Adrenal gland (tissue), 9 donors: ENCODE measurements at regions not wholly inside any gene's neighbourhood (a gene's known extent, or its start where the extent isn't known, plus 50 kb on each side); places are given as distances from the start of the nearest gene placed in this dataset.

Experiments
- DNase-seq, 7 donors: peaks; one replicate each; pipeline ENCODE4 v3.0.0-alpha.2; 2019 to 2020
- H3K27ac ChIP-seq, 5 donors: fragments of 200-600 bp; sonication (generic) in 4 of 5; 1 replicate in 3 of 5; 2 replicates in 2 of 5; pipeline versions ENCODE4 v1.5.1 to v1.8.0; 2016 to 2020; ENCODE audit warnings: mild to moderate bottlenecking in 1 of 5
- H3K27me3 ChIP-seq: fragments of 200-600 bp; 2 replicates; pipeline ENCODE4 v1.8.0; 2021
- H3K36me3 ChIP-seq, 2 donors: fragments of 200-600 bp; replicated peaks in 1 of 2; 1 replicate in 1 of 2; 2 replicates in 1 of 2; pipeline versions ENCODE4 v1.5.1 to v1.8.0; 2018 to 2022
- H3K4me1 ChIP-seq, 2 donors: fragments of 200-600 bp; replicated peaks in 1 of 2; 1 replicate in 1 of 2; 2 replicates in 1 of 2; pipeline versions ENCODE4 v1.5.1 to v1.8.0; 2018 to 2021
- H3K4me3 ChIP-seq, 4 donors: fragments of 200-600 bp; sonication (generic) in 3 of 4; one replicate each; pipeline ENCODE4 v1.5.1; 2016 to 2018
- H3K9me3 ChIP-seq, 3 donors: fragments of 200-600 bp; sonication (generic) in 1 of 3; replicated peaks in 1 of 3; 1 replicate in 2 of 3; 2 replicates in 1 of 3; pipeline versions ENCODE4 v1.5.1 to v1.8.0; 2016 to 2021
- POLR2A ChIP-seq, 2 donors: fragments of 450-650 bp; IDR thresholded peaks; one replicate each; pipeline ENCODE4 v1.6.1; 2017; ENCODE audit warnings: antibody characterized with exemption in 2 of 2, mild to moderate bottlenecking in 2 of 2, moderate library complexity in 1 of 2
- WGBS, 4 donors: extraction: QIAGEN DNeasy Blood & Tissue Kit in 2 of 4; methylation state at CpG; one replicate each; pipeline versions ENCODE4 v1.1.5 to v1.1.7; 2013 to 2017; 5-methylcytosine and 5-hydroxymethylcytosine counted together
- intact Hi-C, 2 donors: fragments of 100-400 bp; cut with DNase I; formaldehyde crosslinking; loops; one replicate each; pipeline versions ENCODE4 v1.14.1 to v1.15.0; 2022 to 2023
- TF ChIP-seq, protein P1 (sequence below), 6 experiments: fragments of 450-650 bp in 4 of 6; fragments of 200-600 bp in 2 of 6; sonication (generic) in 1 of 6; IDR thresholded peaks; 1 replicate in 5 of 6; 2 replicates in 1 of 6; pipeline versions ENCODE4 v1.5.1 to v1.8.0; 2016 to 2021; ENCODE audit warnings: antibody characterized with exemption in 6 of 6, mild to moderate bottlenecking in 2 of 6, moderate library complexity in 1 of 6
- donor health status: healthy with polysubstance abuse.
- donor health status: Bipolar disorder and iron deficiency.
- donor health status: DM: yes; HTN: yes; CAD: no.
- donor health status: DM: no; HTN: no; CAD: no.
- donor health status: DM: no; HTN: no; CAD: no.

DNA sequence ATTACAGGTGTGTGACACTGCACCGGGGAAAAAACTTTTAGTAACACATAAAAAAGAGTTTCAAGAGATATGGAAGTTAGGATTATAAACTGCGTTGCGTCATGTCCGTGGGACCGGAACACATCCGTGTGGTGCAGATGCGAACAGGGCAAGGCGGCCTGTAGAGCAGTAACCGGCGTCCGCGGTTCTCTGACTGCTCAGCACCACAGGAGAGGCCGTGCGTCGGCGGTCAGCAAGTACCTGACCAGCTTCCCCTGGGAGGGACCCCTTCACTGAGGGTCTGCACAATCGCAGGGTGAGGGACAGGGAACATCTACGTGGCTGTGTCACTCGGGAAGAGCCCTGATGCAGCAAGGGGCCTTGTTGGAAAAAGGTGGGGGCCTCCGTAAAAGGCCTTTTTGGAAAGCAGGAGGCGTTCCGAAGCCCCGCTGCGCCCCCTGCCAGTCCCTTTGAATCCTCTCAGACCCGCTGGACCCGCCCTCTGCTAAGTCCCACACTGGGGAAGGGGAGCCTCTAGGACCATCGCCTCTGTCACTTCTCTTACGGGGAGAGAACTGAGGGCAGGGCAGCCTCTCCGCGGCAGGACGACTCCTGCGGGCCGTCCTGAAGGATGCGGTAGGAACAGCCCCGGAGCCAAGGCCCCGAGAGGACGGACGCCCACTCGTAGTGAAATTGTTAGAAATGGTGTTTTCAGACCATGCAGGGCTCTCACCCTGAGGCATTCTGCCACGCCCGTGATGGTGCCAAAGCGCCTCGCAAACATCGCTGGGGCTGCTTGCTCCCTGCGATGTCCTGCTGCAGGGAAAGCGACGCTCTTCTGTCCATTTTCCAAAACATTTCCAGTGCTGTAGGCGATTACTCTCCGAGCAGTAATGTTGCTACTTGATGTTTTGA, 771.6 kb upstream of the COBL start:
- peak in 2 of 7 donors; percentile 2 to 13 for DNase-seq
- WGBS, 4 donors: 20 to 32% (median 21%) methylated on average over 27 to 49 of the region's 49 CpGs
- peak overlapping the region in 1 of 4 donors; percentile 25 for H3K4me3 ChIP-seq

DNA sequence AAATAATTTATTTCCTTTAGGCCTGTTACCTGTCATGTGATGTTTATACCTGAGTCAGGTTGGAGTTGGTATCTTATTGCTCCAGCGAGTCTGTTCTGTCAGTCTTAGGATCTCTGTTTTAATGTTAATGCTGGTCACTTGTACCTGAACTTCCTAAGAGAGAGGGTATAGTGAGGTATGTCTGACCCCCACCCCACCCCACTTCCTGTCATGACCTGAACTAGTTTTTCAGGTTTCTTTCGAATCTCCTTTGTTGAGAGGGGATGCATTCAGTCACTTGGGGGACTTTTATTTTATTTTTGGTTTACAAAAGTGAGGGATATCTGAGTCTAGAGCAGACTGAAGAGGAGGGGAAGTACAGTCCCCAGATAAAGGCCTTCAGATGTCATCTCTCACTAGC, 769.0 kb upstream of the COBL start:
- Histone ChIP-seq H3K4me3 (no peak overlapping the region), H3K27ac (no peak overlapping the region), H3K27me3 (no peaks in the 10 kb centered on the region), H3K36me3 (no peaks in the 10 kb centered on the region), H3K9me3 (no peaks in the 10 kb centered on the region), H3K4me1 (no peaks in the 10 kb centered on the region)
- TF ChIP-seq, protein P1, sequence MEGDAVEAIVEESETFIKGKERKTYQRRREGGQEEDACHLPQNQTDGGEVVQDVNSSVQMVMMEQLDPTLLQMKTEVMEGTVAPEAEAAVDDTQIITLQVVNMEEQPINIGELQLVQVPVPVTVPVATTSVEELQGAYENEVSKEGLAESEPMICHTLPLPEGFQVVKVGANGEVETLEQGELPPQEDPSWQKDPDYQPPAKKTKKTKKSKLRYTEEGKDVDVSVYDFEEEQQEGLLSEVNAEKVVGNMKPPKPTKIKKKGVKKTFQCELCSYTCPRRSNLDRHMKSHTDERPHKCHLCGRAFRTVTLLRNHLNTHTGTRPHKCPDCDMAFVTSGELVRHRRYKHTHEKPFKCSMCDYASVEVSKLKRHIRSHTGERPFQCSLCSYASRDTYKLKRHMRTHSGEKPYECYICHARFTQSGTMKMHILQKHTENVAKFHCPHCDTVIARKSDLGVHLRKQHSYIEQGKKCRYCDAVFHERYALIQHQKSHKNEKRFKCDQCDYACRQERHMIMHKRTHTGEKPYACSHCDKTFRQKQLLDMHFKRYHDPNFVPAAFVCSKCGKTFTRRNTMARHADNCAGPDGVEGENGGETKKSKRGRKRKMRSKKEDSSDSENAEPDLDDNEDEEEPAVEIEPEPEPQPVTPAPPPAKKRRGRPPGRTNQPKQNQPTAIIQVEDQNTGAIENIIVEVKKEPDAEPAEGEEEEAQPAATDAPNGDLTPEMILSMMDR (IDR thresholded peaks at IDR 0.05): no peak
- TF ChIP-seq POLR2A (IDR thresholded peaks at IDR 0.05): no peak
- WGBS, 4 donors: 58 to 86% (median 74%) methylated on average over 2 of the region's 2 CpGs
- intact Hi-C loops: no loop called here
- no peak for DNase-seq

More for the DNA sequence above, 771.6 kb upstream of the COBL start:
- no peaks in the 10 kb centered on the region for H3K9me3 ChIP-seq
- no peak for TF ChIP-seq POLR2A (IDR thresholded peaks at IDR 0.05)
- TF ChIP-seq, protein P1 (IDR thresholded peaks at IDR 0.05): no peak
- no peaks in the 10 kb centered on the region for H3K4me1 ChIP-seq
- H3K27me3 ChIP-seq: no peaks in the 10 kb centered on the region
- intact Hi-C loops: no loop called here
- no peak overlapping the region for H3K27ac ChIP-seq
- no peaks in the 10 kb centered on the region for H3K36me3 ChIP-seq

DNA sequence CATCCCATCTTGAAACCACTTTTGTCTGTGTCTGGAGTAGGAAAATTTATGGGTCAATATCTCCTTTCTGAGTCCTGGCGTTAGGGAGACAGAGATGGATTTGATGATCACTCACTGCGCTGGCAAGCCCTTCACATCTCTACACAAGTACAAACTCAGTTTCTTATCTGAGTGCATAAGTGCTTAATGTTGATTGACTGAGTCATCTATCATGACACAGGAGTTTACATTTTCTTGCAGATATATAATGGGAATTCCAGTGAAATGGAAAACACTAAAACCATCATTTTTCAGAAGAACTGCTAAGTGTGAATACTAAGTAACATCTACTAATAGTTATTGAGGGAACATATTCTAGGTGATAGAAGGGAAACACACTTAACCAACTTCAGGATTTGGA, 763.9 kb upstream of the COBL start:
- no peak overlapping the region for H3K27ac ChIP-seq
- H3K27me3 ChIP-seq: no peaks in the 10 kb centered on the region
- no peak for DNase-seq
- no peak overlapping the region for H3K4me3 ChIP-seq
- intact Hi-C loops: no loop called here
- H3K4me1 ChIP-seq: no peaks in the 10 kb centered on the region
- TF ChIP-seq, protein P1 (IDR thresholded peaks at IDR 0.05): no peak
- no peaks in the 10 kb centered on the region for H3K36me3 ChIP-seq
- no peaks in the 10 kb centered on the region for H3K9me3 ChIP-seq
- WGBS, 4 donors: 35 to 63% (median 58%) methylated on average over 2 of the region's 2 CpGs

DNA sequence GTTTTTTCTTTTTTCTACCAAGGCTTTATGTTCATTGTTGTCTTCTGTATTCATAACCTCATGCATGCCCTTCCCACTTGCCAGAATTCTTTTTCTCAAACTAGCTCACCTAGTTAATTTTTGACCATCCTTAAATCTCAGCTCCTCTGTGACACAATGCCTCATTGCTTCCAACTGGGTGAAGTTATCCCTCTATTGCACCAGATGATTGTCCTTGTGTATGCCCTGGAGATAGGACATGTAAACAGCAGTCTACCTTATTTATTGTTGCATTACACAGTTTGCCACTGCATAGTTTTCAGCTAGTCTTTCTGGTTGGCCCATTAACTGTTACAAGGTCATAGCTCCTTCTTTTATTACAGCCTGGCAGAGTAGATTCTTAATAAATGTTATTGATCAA, 763.1 kb upstream of the COBL start:
- DNase-seq: no peak
- H3K36me3 ChIP-seq: no peaks in the 10 kb centered on the region
- H3K4me3 ChIP-seq: no peak overlapping the region
- H3K9me3 ChIP-seq: no peaks in the 10 kb centered on the region
- intact Hi-C loops: no loop called here
- no peaks in the 10 kb centered on the region for H3K4me1 ChIP-seq
- TF ChIP-seq POLR2A (IDR thresholded peaks at IDR 0.05): no peak
- TF ChIP-seq, protein P1 (IDR thresholded peaks at IDR 0.05): no peak
- no peaks in the 10 kb centered on the region for H3K27me3 ChIP-seq
- H3K27ac ChIP-seq: no peak overlapping the region
